HCT116 (cell line): ENCODE measurements at regions not wholly inside any gene's neighbourhood (a gene's known extent, or its start where the extent isn't known, plus 50 kb on each side); places are given as distances from the start of the nearest gene placed in this dataset.

Experiments used
- CTCF ChIP-seq, 3 experiments: fragments of 200-600 bp in 1 of 3; sonication (generic) in 1 of 3; IDR thresholded peaks in 2 of 3; conservative IDR thresholded peaks in 1 of 3; 2 replicates each; pipeline ENCODE4 v1.5.1; 2012 to 2017; ENCODE audit warnings: low read depth in 2 of 3, low read length in 2 of 3, antibody characterized with exemption in 1 of 3, borderline replicate concordance in 1 of 3, control low read depth in 1 of 3, mild to moderate bottlenecking in 1 of 3, mixed read lengths in 1 of 3, mixed run types in 1 of 3, moderate library complexity in 1 of 3; ENCODE audit not compliant: insufficient read depth in 1 of 3
- EZH2 ChIP-seq: fragments of 200-600 bp; sonication (generic); IDR thresholded peaks from 2 replicates; pipeline ENCODE4 v1.6.1; 2017; ENCODE audit warnings: antibody characterized with exemption, mixed run types
- POLR2A ChIP-seq: IDR thresholded peaks from 2 replicates; pipeline ENCODE4 v1.7.0; 2011; ENCODE audit warnings: borderline replicate concordance; ENCODE audit not compliant: insufficient read depth, insufficient read length; ENCODE audit errors: extremely low read depth
- SIN3A ChIP-seq: IDR thresholded peaks from 2 replicates; pipeline ENCODE4 v1.6.1; 2012; ENCODE audit warnings: low read depth

GRCh38 chr7:67663644-67664043 is 667.0 kb downstream of the TYW1 start:
- TF ChIP-seq CTCF (IDR thresholded peaks at IDR 0.05 in 2 of 3, conservative IDR thresholded peaks at IDR 0.05 in 1 of 3; ENCODE audit: borderline replicate concordance in 1 of 3, insufficient read depth in 1 of 3, low read depth in 2 of 3, low read length in 2 of 3) (no peak), SIN3A (no peak), POLR2A (no peak), EZH2 (no peak)
